SKM-1 (cell line): ENCODE measurements at regions not wholly inside any gene's neighbourhood (a gene's known extent, or its start where the extent isn't known, plus 50 kb on each side); places are given as distances from the start of the nearest gene placed in this dataset.

ENCODE experiments used
- DNase-seq: peaks from one replicate; lab custom pipeline; 2025; ENCODE audit not compliant: unreplicated experiment; lab: John Stamatoyannopoulos, UW

DNA sequence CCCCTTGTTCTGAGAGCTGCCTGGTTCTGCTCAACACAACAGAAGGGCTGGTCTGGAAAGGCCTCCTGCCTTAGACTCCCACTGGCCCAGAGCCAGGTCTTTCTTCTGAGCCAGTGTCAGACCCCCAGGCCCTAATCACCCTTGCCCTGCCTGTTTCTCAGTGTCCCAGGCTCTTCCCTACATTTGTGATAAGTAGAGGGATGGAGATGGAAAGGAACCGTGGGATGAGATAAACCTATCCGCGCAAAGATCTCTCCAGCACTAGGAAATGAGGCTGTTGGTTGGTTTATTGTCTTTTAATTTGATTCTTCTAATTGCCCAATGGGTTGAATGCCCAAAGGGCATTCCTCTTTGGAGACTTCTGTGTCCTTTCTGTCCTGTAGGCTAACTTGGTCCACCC is 470.0 kb downstream of the TSHZ3 start:
- DNase-seq = no peak

DNA sequence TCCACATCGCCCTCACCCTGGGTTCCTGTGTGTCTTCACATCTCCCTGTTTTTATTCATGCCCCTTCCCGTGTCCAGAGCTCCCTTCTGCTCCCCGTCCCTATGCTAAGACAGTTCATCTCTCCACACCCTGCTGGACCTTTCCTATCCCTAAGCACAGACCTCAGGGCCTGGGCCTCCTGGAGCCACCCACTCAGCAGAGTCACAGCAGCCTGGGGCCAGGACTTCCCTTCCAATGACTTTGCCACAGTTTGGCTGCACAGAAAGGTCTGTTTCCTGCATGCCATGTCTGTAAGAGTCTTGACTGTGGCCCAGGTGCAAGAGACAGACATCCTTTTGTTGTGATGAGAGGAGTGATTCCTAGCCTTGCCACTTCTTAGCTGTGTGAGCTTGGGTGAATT is 470.7 kb downstream of the TSHZ3 start:
- DNase-seq = no peak

DNA sequence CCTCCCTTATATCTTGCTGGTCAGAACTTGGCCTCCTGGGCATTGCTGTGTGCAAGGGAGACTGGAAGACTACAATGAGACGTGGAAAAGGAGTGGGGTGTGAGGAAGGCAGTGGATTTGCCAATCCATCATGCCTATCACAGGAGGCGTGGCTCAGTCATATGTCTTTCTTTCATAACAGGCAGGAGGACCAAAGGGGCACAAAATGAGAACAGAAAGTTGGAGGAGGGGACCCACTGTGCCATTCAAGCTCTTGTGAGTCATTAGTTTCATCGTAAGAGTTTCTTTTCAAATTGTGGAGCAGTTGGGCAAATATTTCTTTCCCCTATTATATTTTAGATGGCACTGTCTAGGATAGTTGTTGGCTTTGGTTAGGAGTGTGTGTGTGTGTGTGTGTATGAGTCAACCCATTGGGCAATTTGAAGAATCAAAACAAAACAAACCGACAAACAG is 471.5 kb downstream of the TSHZ3 start:
- DNase-seq = no peak

DNA sequence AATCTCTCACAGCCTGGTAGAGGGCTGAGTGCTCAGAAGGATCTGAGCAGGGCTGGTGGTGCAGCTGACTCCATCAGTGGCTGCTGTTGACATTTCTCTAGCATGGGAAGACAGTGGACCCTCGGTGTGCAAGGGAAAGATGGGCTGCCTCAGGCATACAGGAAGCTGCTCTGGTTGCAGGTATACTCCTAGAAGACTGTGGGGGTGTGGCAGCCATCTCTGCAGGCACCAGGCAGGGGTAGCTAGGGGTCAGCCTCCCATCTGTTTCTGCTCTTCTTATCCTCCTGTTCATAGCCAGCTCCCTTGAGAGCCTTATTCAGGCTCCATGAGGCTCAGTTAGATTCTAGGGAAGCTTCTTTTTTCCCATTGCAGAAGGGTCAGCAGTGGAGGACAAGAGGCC is 475.5 kb downstream of the TSHZ3 start:
- no peak for DNase-seq

DNA sequence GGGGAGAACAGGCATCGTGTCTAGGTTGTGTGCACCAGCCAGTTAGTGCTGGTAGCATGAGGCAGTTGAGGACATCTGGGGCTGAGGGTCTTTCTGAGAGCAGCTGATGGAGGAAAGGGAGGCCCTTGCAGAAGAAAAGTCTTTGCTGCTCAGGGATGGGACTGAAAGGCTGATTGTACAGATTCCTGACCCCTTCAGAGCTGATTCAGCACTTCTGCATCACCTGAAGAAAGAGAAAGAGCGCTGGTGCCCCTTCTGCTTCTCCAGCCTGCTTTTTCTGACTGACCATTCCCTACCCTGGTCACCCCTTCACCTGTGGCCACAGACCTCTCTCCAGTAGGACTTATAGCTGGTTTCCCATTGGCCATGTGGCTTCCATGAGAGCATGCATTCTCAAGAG is 476.2 kb downstream of the TSHZ3 start:
- DNase-seq = no peak

DNA sequence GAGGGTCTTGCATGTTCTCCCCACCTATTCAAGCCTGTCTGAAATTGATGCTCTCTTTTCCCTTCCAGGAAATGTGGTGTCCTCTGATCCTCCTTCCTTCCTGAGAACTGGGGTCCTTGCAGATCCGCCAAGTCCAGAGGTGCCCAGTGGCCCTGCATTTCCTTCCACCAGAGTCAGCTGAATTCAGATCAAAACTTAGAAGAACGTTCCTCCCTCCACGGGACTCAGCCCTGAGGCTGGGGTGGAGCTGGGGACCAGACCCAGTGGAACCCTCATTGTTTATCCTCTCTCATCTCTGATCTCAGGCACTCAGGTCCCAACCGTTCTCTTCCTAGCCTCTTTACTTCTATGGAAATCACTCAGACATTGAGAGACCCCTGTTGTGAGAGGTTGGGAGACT is 477.3 kb downstream of the TSHZ3 start:
- DNase-seq = no peak

DNA sequence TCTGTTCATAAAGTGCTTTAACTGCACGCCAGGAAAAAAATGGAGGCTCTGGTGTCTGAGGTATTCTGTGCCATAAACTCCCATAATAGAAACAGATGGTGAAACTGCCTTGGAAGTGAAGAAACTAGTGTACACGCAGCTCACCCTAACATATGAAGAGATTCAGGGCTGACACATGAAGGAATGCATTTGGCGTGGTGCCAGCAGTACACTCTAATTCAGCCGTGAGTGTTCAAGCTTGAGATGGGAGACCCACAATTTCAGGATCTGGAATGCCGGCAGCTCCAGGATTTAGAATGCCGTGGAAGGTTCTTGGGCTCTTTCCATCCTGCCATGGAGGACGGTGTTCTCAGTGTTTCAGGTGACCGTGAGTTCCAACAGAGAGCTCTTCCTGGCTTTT is 478.4 kb downstream of the TSHZ3 start:
- DNase-seq = no peak

DNA sequence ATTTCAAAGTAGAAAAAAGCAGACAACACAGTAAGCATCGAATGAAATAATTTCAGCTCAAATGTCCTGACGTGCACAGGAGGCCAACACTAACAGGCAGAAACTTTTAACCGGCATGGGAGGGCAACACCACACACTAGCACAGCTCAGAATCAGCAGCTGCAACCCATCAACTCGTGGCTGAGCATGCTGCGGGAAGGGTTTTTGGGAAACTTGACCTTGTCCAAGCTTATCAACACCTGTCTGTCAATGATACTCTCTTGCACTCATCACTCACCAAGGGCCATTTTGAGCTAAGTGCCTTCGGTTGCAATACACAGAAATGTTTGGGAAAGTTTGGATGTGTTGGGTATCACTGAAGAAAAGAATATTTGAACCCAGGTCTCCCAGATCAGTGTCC is 483.7 kb downstream of the TSHZ3 start:
- no peak for DNase-seq

DNA sequence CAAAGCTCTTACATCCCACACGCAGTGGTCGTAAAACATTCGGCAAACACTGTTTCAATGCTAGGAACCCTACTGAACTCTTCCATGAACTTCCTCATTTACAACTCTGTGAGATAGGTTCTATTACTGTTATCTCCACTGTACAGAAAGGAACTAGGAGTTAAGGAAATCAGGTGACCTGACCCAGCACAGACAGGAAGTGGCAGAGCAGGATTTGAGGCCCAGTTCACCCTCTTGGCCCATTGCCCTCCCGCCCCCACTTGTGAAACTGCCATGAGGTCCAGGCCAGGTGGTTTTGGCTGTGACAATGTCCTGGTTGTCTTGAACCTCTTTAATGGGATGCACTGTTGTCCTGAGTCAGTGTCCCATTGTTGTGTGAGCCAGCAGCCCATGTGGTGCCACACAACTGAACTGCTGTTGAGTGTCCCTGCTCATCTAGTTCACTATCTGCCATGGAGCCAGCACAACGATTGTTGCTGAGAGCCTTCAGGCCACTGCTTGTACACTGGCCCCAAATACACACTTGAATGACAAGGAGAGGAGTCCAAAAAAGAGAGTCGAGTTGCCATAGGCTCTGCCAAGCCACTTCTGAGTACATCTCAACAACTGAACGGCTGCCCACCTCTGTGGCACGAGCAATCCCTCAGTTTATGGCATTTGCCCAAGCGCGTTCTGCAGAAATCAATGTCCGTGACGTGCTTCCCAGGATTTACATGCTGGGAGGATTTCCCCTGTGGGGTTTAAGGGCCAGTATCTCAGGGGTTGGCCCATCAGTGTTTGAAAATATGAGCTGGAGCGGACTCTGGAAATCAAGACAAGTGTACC is 484.6 kb downstream of the TSHZ3 start:
- DNase-seq = peak; percentile 52

DNA sequence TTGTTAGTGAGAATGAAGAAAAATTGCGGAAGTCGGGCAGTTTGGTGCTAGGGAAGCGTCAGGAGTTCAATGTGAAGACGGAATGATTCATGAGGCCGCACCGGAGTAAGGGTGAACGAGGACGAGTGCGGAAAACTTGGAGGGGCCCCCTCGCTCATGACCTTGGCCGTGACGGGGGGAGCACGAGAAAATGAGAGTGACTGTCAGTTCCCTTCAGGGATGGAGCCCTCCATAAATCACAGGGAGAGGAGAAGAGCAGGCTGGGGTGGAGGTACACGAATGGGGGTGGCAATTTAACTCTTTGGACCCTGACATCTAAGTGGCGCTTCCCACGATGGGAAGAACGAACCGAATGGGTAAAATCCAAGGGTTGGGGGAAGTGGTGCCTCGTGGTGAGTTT is 486.4 kb downstream of the TSHZ3 start:
- DNase-seq = no peak

DNA sequence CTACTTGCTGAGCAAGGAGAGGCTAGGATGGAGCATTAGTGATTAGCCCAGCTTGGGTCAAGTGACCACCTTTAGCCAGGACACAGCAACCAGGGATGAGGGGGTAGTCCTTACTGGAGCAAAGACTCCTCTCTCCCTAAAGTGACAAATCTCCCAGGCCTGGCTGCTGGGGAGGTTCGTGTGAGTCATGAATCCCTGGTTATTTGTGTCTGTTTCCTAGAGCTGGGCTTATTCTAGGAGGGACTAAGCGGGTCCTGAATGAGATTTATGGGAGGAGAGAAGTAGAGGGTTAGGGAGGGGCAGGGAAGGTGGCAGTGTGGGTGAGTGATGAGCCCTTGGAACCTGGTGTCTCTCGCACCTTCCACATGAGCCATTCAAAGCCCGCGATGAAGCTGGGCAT is 487.3 kb downstream of the TSHZ3 start:
- no peak for DNase-seq

DNA sequence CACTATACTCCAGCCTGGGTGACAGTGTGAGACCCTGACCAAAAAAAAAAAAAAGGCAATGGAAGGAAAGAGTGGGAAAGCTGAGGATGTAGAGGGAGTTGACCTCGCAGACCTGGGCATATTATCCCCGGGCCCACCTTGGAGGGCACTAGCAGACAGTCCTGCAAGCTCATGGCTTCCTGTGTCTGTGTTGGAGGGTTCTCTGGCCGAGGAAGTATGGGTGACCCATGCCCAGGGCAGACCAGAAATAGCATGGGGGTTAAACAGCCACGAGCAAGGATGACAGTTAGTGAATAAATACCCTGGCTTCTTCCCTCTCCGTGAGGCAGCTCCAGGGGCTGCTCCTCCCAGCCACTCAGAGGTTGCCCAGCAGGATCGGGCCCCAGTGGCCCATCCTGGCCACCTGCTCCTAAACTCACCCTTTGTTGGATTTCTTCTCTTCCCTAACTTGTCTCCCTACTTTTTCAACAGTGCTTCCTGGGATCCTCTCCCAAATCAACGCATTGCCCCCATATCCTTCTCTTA is 485.8 kb downstream of the ZNF536 start:
- DNase-seq = no peak

DNA sequence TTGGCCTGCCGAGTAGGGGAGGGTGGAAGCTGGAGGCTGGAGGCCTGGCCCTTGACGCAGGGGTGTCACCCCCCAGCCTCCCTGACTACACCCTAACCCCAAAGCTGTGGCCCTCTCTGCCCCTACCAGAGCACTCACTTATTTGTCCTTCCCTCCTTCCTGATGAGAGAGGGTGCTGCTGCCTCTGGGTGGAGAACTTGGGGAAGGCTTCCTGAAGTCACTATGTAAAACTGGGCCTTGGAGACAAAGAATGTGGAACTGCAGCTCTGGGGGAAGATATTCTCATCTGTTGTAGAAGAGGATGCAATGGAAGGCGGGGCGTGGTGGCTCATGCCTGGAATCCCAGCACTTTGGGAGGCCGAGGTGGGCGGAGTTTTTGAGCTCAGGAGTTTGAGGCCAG is 485.2 kb downstream of the ZNF536 start:
- DNase-seq = no peak

DNA sequence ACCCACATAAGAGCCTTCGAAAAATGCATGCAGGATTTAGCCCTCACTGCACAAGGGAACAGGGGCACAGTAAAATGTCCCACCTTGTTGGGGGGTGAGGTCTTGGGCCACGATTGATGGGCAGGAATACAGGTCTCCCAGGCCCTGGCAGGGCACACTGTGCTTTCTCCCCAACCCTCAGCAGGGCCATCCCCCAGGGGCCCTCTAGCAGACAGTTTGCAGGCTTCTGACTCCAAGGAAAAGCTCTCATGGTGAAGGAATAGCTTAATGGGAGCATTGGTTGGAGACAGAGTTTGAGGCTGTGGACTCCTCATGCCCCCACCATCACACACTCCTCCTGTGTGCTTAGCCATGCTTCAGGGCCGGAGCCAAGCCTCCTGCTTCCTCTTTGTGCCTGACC is 484.6 kb downstream of the ZNF536 start:
- DNase-seq = no peak

DNA sequence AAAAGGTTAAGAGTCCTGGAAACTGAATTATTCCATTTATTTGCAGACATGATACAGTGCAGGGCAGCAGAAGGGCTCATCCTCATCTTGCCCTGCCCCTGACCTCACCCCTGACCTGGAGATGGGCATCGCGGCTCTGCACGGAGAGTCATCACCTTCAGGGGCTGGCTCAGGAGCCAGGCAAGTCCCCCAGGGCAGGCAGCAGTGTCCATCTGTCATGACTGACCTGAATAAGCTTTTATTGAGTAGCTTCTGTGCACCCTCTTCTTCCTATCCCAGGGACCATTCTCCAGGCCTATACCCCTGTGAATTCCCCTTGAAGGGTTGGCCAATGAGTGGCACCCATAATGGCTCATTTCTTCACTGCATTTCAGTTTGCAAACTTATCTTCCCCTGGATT is 484.2 kb downstream of the ZNF536 start:
- no peak for DNase-seq

DNA sequence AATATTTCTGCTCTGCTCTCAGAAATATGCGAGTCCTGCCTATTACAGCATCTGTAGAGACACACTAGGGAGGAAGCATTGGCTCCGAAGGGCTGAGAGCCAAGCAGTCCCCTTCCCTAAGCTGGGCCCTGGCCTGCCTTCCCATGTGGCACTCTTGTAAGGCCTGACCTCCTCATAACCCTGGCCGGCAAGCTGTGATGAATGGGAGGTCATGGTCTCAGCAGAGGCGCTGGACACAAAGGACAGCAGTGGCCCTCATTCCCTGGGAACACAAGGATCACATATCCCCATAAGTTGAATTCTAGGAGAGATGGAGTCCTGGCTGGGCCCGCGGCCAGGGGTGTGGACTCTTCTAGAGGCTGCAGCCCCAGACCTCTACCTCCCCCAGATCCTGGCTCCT is 483.3 kb downstream of the ZNF536 start:
- no peak for DNase-seq

DNA sequence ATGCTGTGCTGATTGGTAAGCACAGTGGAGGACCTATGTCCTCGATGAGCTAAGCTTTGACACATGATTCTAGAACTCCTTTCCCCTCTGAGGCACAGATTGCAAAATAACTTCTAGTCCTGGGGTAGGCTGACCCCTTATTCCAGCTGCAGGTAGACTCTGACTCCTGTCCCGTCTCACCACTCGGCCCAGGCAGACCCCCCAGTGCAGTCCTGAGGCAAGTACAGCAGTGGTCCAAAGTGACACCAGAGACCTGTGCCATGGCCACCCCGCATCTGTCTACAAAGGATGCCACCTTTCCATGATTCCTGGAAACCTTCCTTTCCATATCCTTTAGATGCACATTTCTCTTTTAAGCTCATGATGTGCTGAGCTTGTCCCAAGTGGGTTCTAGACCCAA is 482.5 kb downstream of the ZNF536 start:
- no peak for DNase-seq

DNA sequence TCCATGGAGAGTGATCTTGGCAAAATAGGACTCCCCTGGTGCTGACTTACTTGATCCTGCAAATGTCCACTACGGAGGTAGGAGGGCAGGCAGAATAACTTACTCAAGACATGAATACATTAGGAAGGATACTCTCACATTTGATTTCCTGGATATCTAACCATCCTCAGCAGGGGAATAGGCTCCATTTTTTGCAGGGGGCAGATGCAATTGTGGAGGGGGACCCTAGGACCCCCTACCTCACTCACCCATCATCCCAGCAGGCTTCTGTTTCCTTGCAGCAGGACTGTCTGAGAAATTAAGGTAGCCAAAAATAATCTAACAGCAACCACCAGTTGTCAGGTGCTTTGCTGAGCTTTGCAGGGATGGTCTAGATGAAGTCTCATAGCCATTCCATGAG is 482.0 kb downstream of the ZNF536 start:
- DNase-seq = no peak

DNA sequence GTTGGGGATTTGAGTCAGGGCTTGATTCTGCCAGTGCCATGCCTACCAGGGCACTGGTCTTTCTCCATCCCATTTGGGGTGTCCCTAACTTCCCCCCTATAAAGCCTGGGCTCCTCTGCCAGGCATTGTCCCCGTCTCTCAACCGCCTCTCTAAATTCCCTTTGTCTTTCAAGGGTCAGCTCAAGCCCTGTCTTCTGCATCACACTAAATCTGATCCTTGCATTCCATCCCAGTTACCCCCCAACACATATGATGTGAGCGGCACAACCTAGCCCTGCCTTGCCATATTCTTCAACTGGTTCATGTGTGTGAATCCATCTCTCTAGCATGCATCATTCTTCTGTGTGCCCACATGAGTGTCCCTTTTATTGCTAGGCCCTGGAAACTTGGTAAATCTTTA is 480.9 kb downstream of the ZNF536 start:
- DNase-seq = no peak

DNA sequence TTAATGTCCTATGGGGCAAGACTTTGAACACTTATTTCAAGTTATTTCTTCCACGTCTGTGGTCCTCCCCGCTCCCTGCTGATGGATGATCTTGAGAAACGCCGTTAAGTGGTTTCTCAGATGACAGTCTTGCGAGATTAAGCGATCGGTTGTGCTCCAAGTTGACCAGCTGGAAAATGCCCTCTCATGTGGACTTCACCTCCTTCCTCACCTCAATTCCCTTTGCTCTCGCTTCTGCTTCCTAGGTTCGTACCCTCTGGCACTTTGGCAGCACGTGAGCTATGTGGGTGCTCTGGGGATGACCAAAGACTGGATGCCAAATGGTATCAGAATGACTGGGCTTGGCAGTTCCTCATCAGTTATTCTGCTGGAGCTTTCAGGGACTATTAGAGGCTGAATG is 480.0 kb downstream of the ZNF536 start:
- no peak for DNase-seq

DNA sequence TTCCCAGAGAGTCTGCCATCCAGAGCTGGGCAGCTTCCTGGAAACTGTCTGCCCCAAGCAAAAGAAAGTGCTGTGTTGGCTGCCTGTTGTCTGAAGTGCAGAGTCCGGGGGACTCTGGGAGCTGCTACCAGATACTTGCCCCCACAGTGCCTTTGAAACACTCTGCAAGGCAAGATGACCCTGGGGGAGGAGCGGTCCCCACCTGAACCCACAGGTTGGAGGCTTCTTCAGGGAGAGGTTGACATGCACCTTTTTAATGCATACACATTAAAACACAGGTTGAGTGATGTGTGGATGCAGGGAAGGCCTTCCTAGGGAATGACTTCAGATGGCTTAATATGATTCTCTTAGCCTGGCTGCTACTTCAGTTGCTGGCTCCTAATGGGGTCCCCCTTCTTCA is 479.5 kb downstream of the ZNF536 start:
- DNase-seq = no peak

DNA sequence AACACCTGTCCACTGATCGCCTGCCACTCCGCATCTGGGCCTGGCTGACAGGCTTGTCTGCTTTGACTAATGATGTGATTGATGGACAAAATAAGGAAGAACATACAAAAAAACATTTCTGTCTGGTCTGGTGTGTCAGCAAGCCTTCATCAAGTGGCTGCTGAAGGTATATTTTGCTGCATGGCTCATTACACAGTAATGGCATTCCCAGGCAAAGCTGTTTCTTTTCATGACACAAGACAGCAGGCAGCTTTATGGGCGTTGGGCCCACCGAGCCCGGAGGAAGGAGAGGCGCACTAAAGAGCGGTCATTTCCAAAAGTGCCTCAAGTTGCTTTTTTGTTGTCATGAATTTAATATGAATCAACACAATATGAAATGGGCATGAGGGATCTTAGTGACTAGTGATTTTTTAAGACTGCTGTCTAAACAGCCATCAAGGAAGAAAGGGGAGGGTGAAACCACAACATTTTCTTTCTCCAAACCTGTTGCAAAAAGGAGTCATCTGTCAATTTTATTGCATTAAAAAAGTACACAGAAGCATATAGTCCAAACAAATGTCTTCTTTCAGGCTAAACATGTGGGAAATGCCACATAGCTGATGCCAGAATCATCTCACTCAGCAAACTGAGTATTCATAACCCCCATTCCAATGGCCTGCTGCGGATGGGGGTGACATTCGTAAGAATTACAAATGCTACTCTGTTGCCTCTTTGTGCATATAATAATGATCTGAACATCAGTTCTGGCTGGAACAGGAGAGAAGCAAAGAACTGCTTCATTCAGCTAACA is 476.6 kb downstream of the ZNF536 start:
- no peak for DNase-seq
